HG03196 (cell line): ENCODE measurements at regions not wholly inside any gene's neighbourhood (a gene's known extent, or its start where the extent isn't known, plus 50 kb on each side); places are given as distances from the start of the nearest gene placed in this dataset.
"Not testable (repeated sequence)": the region's sequence is repeated elsewhere in the genome, so short reads cannot be mapped to it uniquely, and the experiment has no call there.

Source experiments
- ATAC-seq: cut with Tn5 transposase; IDR thresholded peaks from one replicate; pipeline ENCODE4 v1.9.1; 2021; ENCODE audit not compliant: unreplicated experiment

DNA sequence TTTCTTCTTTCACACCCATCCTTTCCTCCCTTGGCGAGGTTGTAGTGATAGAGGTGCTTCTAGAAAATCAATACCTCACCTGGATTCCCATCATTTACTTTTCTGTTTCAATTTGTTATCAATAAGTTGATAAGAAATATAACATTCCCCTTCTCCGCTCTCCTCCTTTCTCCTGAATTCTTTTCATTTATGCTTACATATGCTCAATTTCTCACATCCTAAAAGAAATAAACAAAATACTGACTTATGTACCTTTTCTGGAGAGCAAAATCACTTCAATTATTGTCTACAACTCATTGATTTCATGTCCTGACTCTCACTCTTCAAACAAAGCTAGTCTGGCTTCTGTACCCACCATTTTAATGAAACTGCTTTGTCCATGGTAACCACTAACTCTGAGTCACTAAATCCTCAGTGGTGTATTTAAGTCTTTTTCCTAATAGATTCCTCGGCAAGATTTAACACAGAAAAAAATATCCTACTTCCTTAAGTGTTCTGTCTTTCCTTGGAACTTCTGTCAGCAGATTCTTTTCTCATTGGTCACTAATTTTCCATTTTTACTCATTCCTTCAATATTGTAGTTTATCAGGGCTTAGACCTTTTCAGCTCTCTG, 289.6 kb downstream of the RFPL4B start:
- ATAC-seq: no peak

DNA sequence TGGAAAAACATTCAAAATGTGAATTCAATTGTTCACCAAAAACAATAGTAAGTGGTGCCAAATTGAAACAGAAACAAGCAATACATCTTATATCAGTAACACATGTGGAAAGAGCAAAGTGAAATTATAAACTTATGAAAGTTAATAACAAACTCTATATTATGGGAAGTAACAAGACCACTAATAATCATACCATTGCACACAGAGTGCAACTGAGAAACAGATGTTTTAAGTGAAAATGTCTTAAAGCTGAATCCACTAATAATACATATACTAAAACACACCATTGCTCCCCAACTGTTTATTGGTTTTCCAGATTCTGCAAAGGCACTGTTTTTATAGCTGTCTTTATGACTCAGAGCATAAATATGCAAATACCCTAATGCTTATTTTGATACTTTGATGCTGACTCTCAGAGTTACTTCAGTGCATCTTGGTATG, 292.3 kb downstream of the RFPL4B start:
- no peak for ATAC-seq

DNA sequence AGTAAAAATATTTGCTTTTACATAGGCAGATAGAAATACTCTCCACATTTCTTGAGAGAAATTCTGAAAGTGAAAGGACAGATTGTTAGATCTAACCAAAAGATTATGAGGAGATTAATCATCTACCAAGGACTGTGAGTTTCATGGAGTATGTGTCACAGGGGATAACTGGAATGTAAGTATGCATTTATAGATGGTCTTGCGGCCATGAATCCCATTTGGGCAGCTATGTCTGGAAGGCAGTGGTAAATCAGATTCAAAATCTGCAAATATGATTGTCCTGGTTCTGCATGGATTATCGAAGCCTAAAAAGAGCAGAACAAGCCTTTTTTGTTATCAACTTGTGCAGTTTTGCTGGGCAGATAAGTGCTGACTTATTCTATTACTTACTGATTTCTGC, 293.8 kb downstream of the RFPL4B start:
- ATAC-seq: no peak

DNA sequence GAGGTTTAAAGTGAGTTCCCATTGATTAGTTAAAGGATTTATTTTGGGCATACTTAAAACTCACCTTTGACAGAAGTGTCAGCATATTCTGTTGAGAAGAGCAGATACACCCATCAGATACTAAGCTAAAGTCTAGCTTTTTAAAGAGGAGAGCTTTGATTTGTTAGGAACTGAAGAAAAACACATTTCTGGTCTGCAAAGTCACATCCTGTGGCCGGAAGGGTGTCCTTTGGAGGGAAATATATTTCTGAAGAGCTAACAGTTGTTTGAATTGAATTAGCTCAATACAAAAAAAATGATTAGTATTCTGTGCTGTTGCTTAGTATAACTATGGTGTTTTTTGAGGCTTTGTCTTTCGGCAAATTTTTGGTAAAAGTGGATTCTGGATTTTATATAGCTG, 302.7 kb downstream of the RFPL4B start:
- no peak for ATAC-seq

DNA sequence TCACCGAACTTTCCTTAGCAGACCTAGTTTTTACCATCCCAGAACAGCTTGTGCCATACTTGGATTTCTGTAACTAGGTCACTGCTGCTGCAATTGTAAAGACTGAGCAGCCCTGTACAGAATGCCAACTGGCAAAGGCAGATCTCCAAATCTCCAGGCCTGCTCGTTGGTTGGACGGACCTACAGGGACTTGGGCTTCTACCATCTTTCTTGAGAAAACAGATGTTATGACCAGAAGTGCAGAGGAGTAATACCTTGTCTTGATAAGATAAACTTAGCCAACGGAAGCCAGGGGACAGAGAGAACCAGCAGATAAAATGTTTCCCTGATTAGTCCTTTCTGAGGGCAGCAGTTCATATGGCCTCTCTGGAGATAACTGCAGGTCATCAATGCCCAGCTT, 304.1 kb downstream of the RFPL4B start:
- ATAC-seq: no peak

DNA sequence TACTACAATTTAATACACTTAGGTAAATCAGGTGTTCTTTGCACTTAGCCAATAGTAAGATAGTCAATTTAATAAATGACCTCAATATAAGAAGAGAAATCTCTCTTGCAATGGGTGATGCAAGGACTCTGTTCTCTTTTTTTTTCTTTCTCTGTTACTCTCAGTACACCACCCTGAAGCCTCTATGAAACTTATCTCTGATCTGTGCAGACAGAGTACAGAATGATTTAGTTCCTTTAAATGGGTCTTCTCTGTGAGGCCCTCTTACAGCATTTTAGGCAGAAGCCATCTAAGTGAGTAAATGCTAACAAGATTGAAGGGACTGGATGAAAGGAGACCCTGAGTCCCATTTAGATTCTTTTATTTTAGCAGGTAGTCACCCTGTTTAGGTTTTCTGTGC, 312.8 kb downstream of the RFPL4B start:
- ATAC-seq: no peak

DNA sequence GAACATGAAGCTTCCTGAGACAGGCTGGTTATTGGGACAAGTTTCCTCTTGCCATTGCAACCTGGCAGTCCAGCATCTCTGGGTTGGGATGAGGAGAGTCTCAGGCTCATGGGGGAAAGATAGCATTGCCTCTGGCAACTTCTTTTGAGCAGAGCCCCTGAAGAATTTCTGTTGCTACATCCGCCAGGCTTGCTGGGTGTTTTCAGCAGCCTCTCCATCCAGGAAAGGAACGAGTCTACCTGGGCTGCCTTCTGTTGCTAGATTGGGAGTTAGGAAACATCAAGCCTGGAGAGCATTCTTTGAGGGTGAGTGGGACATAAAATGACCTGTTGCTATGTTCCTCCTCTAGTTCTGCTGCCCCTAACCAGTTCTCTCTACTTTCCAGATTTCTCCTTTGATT, 313.5 kb downstream of the RFPL4B start:
- ATAC-seq: no peak

DNA sequence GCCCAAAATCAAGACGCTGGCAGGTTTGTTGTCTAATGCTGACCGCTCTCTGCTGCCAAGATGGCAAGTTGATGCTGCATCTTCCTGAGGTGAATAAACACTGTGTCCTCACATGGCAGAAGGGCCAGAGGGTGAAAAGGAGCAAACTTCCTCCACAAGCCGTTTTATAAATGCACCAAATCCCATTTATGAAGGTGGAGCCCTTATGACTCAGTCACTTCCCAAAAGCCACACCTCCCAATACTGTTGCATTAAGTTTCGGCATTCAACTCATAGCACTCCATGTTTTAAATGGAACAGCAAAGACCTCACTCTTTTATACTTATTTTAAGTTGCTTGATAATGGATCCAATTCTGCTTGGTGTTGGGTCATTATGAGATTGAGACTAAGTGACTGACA, 316.6 kb downstream of the RFPL4B start:
- no peak for ATAC-seq

DNA sequence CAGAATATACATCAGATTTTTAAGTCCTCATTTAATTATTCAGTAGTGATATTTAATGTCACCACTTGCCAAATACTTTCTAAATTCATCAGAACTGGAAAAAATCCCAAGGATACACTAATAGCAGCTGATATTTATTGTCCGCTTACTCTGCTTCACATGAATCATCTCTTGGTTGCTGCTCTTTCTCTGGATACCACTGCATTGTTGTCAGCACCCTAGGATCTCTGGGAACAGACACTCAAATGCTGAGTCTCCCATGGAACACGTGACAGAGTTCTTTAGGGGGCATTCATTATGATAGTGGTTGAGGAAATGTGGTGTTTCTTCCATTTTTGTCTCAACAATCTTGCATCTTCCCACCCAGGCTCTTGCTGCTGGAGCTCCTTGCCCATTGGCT, 318.0 kb downstream of the RFPL4B start:
- ATAC-seq: no peak

DNA sequence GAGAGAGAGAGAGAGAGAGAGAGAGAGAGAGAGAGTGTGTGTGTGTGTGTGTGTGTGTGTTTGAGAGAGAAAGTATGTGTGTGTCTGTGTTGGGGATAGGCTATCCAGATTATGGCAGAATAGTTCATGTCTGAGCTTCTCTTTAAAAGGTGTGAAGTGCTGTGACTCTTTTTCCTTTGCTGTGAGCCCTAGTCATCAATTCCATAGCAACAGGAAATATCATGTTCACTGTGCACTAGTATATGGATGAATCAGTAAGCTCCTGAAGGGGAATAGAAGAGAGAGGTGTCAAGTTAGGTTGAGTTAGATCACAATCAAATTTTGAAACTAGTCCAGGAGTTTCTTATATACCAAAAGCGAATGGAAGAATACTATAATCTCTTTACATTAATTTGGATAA, 318.7 kb downstream of the RFPL4B start:
- ATAC-seq: no peak

DNA sequence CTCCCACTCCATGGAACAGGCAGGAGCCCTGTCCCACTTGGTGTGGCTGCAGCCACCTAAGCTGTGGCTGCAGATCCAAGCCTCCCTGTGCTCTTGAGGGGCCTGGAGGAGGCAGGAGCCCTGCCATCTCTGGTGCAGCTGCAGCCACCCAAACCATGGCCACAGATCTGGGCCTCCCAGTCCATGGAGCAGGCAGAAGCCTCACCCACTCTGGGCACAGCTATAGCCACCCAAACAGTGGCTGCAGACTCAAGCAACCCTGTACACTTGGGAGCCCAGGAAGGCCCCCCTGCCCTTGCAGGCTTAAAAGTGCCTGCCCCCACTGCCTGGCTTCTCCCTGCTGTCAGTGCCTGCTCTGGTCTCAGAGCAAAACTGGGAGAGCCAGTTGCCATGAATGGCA, 320.3 kb downstream of the RFPL4B start:
- ATAC-seq: no peak

DNA sequence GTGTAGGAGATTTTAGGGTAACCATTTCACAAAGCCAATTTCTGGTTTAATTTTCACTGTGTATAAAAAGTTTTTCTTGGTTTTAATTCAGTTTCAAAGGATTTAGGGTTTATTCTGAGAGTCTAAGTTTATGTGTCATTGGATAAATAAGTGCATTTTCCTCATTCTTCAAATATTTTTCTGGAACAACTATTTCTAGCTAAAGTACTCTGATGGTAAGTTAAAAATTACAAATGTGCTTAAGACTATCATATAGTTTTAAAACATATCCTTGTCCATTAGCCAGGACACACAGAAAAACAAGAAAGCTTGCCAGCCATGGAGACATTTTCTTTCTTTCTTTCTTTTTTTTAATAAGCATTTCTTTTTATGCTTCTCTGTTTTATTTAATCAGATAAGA, 333.0 kb downstream of the RFPL4B start:
- ATAC-seq: no peak

DNA sequence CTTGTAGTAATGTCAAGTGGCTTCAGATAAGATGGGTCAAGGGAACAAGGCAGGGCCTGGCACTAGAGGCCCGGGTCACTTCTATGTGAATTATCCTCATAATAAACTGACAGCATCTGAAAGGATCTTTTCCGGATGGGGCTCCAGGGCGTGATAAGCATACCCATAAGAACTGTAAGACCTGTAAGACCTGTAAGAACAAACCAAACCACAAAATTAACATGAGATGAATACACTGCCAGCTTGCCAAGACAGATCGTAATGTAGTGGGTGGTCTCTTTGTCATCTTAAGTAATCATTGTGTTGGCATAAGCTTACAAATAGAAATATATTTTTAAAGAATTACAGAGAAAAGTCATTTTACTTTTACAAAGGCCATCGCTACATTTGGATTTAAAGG, 334.9 kb downstream of the RFPL4B start:
- no peak for ATAC-seq

DNA sequence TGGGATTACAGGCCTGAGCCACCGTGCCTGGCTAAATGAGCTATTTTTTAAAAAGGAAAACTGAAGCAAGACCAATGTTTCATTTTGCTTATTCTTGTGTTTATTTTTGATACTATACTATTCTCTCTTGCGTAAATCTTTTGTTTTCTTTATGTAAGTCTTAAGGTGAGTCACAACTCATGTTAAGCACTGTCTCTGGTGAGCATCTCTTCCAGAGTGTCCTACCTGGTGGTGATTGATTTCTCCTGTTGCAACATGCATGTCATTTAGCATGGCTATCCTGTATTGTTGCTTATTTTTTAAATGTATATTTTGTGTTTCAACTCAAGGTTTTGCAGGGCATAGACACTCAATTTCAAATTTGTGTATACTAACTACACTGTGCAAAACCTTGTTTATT, 336.0 kb downstream of the RFPL4B start:
- ATAC-seq: no peak

DNA sequence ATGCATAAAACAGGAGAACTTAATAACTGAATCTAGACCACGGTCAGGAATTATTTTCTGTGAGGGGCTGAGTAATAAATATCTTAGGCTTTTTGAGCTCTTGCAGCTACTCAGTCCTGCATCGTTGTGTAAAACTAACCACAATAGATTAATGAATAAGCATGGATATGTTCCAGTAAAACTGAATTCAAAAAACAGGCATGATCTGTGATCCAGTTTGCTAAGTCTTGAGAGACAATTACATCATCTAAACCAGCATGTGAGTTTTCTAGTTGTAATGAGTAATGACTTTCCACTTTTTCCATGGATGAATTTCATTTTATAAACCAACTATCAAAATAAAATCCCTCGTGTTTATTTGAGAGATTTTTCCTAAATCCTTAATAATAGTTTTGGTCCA, 336.8 kb downstream of the RFPL4B start:
- ATAC-seq: no peak

DNA sequence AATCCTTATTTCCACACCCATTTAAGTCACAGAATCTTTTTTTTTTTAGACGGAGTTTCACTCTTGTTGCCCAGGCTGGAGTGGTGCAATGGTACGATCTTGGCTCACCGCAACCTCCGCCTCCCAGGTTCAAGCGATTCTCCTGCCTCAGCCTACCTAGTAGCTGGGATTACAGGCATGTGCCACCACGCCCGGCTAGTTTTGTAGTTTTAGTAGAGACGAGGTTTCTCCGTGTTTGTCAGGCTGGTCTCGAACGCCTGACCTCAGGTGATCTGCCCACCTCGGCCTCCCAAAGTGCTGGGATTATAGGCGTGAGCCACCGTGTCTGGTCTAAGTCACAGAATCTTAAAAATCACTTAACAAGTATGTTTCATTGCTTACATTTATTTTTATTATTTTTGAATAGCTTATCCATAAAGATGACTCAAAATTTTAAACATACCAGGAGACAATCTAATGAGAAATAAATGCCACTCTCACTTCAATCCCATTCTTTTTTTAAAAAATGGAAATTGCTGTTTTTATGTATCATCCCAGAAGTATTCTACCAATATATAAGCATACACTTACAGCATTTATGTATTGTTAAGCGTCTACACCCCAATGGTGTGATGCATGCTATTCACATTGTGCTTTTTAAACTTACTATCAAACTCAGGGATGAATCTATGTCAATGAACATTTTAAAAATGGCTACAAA, 338.5 kb downstream of the RFPL4B start:
- ATAC-seq: not testable (repeated sequence)

DNA sequence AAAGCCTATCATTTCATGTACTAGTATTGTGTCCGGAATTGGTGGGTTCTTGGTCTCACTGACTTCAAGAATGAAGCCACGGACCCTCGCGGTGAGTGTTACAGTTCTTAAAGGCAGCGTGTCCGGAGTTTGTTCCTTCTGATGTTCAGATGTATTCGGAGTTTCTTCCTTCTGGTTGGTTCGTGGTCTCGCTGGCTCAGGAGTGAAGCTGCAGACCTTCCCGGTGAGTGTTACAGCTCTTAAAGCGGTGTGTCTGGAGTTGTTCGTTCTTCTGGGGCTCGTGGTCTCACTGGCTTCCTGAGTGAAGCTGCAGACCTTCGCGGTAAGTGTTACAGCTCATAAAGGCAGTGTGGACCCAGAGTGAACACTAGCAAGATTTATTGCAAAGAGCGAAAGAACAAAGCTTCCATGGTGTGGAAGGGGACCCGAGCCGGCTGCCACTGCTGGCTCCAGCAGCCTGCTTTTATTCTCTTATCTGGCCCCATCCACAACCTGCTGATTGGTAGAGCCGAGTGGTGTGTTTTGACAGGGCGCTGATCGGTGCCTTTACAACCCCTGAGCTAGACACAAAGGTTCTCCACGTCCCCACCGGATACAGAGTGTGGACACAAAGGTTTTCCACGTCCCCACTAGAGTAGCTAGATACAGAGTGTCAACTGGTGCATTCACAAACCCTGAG, 341.5 kb downstream of the RFPL4B start:
- not testable (repeated sequence) for ATAC-seq

DNA sequence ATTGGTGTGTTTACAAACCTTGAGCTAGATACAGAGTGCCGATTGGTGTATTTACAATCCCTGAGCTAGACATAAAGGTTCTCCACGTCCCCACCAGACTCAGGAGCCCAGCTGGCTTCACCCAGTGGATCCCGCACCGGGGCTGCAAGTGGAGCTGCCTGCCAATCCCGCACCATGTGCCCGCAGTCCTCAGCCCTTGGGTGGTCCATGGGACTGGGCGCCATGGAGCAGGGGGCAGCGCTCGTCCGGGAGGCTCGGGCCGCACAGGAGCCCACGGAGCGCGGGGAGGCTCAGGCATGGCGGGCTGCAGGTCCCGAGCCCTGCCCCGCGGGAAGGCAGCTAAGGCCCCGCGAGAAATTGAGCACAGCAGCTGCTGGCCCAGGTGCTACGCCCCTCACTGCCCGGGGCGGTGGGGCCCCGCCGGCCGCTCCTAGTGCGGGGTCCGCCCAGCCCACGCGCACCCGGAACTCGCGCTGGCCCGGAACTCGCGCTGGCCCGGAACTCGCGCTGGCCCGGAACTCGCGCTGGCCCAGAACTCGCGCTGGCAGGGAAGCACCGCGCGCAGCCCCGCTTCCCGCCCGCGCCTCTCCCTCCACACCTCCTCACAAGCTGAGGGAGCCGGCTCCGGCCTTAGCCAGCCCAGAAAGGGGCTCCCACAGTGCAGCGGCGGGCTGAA, 342.2 kb downstream of the RFPL4B start:
- ATAC-seq: not testable (repeated sequence)

DNA sequence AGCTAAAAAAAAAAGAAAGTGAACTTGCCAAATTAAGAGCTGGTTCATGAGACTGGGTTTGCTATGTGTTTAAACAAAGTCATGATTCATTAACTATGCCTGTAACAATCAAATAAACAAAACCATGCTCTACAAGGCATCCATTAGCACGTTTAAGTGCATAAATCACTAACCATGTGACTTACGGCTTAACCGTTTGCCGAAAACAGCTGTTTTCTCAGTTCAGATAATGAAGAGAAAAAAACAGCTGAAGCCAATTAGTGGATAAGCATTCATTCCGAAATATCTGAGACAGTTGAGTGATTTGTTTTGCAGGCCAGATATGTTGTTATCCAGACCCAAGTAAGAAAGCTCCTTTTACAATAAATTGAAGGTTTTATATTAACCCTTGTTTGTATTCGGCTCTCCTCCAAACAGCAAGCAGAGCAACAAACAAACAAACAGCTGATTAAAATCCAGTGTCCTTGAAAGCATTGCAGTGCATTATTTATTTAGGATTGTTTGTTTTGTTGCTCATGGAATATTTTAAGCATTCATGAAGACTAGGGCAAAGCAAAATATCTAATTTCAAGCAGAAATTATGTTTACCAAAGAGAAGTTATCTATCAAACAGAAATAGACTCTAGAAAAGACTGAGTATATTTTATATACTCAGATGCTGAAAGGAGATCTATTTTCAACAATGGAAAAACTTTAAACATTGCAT, 343.5 kb downstream of the RFPL4B start:
- ATAC-seq: no peak

DNA sequence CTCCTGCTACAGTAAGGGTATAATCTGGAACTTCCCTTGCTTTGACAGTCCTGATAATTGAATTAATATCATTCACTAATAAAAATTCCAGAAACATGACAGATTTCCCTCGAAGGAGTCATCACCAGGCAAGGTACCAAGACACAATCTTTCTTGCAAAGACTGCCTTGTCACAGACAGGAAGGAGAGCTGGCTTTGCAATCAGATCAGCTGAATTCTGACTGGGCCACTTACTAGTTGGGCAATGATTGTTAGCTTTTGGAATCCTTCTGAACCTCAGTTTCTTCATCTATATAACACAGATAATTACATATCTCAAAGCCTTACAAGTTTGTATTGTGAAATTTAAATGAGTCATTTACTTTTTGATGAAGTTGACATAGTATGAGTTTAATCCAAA, 344.2 kb downstream of the RFPL4B start:
- no peak for ATAC-seq

DNA sequence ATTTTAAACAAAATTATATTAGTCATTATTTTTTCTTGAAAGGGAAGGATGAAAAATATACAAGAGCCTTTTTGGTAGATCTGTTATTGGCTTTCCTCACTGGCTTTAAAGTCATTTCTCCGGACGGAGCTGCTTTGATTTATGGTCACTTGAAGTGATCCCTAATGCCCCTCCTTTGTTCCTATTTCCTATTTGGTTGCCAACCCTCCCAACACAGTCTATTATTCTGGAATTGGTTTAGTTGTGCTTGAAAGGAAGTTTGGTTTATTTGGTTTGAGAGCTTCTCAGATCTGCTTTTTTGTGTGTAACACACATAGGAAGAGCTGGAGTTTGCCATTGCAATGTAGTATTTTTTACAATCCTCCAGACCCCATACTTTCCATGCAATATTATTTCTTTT, 347.9 kb downstream of the RFPL4B start:
- no peak for ATAC-seq
